K562 (cell line): ENCODE measurements at regions not wholly inside any gene's neighbourhood (a gene's known extent, or its start where the extent isn't known, plus 50 kb on each side); places are given as distances from the start of the nearest gene placed in this dataset.

Experiments
- HNRNPLL ChIP-seq: fragments of 200-400 bp; formaldehyde crosslinking; IDR thresholded peaks from 2 replicates; pipeline ENCODE4 v1.6.1; 2017; ENCODE audit warnings: low read length, low read depth, mild to moderate bottlenecking; ENCODE audit not compliant: poor library complexity, severe bottlenecking
- ID3 ChIP-seq, 2 experiments: fragments of 250-450 bp in 1 of 2; fragments of 450-650 bp in 1 of 2; sonication (Bioruptor Pico) in 1 of 2; IDR thresholded peaks; 2 replicates each; pipeline versions ENCODE4 v1.6.1 to v1.8.0; 2016 to 2021; ENCODE audit warnings: mild to moderate bottlenecking in 2 of 2, moderate library complexity in 2 of 2, missing compliant biosample characterization in 1 of 2, missing genetic modification characterization in 1 of 2
- MAX ChIP-seq: sonication (generic); formaldehyde crosslinking; IDR thresholded peaks from 2 replicates; pipeline ENCODE4 v1.9.0; 2022; ENCODE audit warnings: mild to moderate bottlenecking, missing genetic modification reagents
- REST ChIP-seq, 2 experiments: fragments of 450-650 bp; formaldehyde crosslinking in 1 of 2; IDR thresholded peaks; 2 replicates each; pipeline versions ENCODE4 v1.4.0 to v1.6.1; 2014 to 2020; ENCODE audit warnings: mild to moderate bottlenecking in 2 of 2, borderline replicate concordance in 1 of 2, low read depth in 1 of 2
- SPI1 ChIP-seq: IDR thresholded peaks from 2 replicates; pipeline ENCODE4 v1.6.1; 2011; ENCODE audit warnings: low read depth, low read length, control low read depth, borderline replicate concordance
- ZNF407 ChIP-seq: fragments of 450-650 bp; IDR thresholded peaks from 2 replicates; pipeline ENCODE4 v1.6.1; 2016; ENCODE audit warnings: low read depth

- TF ChIP-seq REST (IDR thresholded peaks at IDR 0.05; ENCODE audit: borderline replicate concordance) (no peak), REST (CRISPR knock-in tag; IDR thresholded peaks at IDR 0.05; ENCODE audit: low read depth) (no peak), MAX (CRISPR knock-in tag) (no peak), ZNF407 (no peak), ID3 (CRISPR knock-in tag; IDR thresholded peaks at IDR 0.05) (no peak), ID3 (tag; IDR thresholded peaks at IDR 0.05) (no peak), SPI1 (no peak), HNRNPLL (no peak)
Observed at GRCh38 chr5:93328833-93329232, 252.2 kb downstream of the NR2F1-AS1 start (continued).
